NB4 (cell line): ENCODE measurements at regions not wholly inside any gene's neighbourhood (a gene's known extent, or its start where the extent isn't known, plus 50 kb on each side); places are given as distances from the start of the nearest gene placed in this dataset.

Source experiments
- DNase-seq: peaks from one replicate; pipeline ENCODE4 v3.0.0; 2010; ENCODE audit warnings: low read depth
- H3K4me3 ChIP-seq: one replicate; pipeline ENCODE4 v1.5.1; 2011; ENCODE audit warnings: mild to moderate bottlenecking, low read depth, low read length, moderate library complexity
- MYC ChIP-seq: IDR thresholded peaks from 2 replicates; pipeline ENCODE4 v1.6.1; 2011; ENCODE audit warnings: low read depth, low read length
- POLR2A ChIP-seq: IDR thresholded peaks from 2 replicates; pipeline ENCODE4 v1.6.1; 2011; ENCODE audit warnings: mild to moderate bottlenecking; ENCODE audit not compliant: insufficient read length; ENCODE audit errors: extremely low read depth
- TF ChIP-seq, protein P1 (sequence below): IDR thresholded peaks from one replicate; pipeline ENCODE4 v1.5.1; 2012; ENCODE audit warnings: low read depth, low read length
- TF ChIP-seq, protein P2 (sequence below): IDR thresholded peaks from 2 replicates; pipeline ENCODE4 v1.6.1; 2011; ENCODE audit warnings: low read depth, low read length

DNA sequence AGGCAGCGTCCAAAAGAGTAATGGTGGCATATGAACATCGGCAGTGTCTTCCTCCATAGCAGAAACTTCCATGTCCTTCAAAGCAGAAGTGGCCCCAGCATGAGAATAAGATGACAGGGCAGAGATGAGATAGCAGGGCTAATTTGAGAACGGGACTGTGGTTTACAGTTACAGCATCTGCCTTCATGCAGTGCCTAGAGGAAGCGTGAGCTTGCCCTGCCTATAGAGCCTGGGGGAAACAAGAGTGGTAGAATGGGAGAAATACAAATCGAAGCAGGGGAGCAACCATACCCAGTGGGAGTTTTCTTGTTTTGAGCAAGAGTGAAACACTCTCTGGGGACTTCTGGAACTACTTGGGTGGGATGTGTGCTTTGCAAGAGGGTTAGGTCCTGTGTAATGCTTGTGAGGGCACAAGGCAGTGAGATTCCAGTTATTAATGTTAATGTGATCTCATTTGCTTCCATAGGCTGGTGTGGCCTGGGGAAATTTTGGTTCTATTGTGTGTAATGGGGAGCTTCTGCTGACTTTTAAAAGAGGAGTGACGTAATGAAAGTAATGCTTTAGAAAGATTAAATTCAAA lies 616.9 kb downstream of the ZIC1 start:
- TF ChIP-seq, protein P1, sequence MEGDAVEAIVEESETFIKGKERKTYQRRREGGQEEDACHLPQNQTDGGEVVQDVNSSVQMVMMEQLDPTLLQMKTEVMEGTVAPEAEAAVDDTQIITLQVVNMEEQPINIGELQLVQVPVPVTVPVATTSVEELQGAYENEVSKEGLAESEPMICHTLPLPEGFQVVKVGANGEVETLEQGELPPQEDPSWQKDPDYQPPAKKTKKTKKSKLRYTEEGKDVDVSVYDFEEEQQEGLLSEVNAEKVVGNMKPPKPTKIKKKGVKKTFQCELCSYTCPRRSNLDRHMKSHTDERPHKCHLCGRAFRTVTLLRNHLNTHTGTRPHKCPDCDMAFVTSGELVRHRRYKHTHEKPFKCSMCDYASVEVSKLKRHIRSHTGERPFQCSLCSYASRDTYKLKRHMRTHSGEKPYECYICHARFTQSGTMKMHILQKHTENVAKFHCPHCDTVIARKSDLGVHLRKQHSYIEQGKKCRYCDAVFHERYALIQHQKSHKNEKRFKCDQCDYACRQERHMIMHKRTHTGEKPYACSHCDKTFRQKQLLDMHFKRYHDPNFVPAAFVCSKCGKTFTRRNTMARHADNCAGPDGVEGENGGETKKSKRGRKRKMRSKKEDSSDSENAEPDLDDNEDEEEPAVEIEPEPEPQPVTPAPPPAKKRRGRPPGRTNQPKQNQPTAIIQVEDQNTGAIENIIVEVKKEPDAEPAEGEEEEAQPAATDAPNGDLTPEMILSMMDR = no peak
- TF ChIP-seq MYC = no peak
- TF ChIP-seq, protein P2, sequence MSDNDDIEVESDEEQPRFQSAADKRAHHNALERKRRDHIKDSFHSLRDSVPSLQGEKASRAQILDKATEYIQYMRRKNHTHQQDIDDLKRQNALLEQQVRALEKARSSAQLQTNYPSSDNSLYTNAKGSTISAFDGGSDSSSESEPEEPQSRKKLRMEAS = no peak
- no peak for TF ChIP-seq POLR2A
- no peak overlapping the region for H3K4me3 ChIP-seq
- DNase-seq = no peak

DNA sequence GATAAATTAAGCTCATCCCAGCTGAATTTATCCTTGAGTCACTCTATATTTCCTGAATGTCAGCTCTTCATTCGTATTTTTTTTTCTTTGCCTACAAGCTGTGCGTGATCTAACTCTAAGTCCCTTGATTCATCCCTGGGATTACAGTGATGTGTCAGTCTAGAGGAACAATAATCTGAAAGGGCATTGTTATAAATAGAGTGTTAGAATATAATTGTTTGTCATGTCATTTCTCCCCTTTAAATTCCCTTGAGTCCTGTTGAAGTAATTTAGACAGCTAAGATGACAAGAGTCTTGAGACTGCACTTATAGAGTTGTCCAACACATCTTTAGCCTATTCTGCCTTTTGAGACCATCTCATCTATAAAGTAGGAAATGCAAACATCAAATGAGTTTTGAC lies 621.8 kb downstream of the ZIC1 start:
- no peak overlapping the region for H3K4me3 ChIP-seq
- TF ChIP-seq POLR2A (no peak), MYC (no peak)
- TF ChIP-seq, protein P2 = no peak
- TF ChIP-seq, protein P1 = no peak
- DNase-seq = no peak

DNA sequence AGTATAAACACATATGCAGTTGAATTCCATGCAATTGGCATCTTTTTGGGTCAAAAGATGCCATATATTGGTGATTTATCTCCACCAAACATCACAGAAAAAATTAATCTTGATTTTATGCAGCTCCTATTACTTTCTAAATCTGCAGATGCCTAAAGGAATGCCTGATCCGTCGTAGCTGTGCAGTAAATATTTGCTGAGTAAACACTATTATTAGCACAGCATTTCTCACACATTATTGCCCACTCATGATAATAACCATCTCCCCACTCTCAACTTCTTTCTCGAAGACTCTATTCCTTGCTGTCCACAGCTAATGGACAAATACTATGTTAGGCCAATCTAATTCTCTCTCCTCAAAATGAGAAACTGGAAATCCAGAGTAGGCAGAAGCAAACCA lies 625.2 kb downstream of the ZIC1 start:
- no peak for TF ChIP-seq POLR2A
- no peak for TF ChIP-seq MYC
- TF ChIP-seq, protein P1 = no peak
- TF ChIP-seq, protein P2 = no peak

DNA sequence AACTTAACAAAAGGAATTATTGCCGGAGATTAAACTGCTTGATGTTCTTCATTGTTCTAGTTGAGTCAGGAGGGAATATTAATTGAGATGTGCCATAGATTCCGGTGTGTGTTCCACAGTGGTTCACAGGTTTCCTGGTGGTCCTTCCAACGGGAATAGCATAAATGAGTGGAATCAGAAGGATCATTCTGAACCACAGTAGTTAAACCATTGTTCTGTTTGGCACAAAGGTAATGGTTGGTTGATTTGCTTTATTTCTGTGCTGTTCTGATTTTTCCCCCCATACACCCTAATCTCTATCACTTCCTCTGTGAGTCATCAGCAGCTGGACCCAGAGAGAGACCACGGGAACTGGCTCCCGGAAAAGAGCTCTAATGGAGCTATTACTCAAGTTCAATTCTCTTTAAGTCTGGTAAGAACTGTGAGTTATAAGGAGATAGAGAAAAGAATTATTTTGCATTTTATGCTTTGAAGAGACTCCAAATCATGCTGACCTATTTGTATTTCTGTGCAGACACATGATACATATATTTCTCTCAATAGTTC lies 627.2 kb downstream of the ZIC1 start:
- H3K4me3 ChIP-seq = no peak overlapping the region
- DNase-seq = peak; percentile 6
- TF ChIP-seq, protein P2 = no peak
- TF ChIP-seq, protein P1 = no peak
- TF ChIP-seq MYC = no peak
- no peak for TF ChIP-seq POLR2A

More for the DNA sequence above, 625.2 kb downstream of the ZIC1 start:
- H3K4me3 ChIP-seq = no peak overlapping the region
- no peak for DNase-seq

DNA sequence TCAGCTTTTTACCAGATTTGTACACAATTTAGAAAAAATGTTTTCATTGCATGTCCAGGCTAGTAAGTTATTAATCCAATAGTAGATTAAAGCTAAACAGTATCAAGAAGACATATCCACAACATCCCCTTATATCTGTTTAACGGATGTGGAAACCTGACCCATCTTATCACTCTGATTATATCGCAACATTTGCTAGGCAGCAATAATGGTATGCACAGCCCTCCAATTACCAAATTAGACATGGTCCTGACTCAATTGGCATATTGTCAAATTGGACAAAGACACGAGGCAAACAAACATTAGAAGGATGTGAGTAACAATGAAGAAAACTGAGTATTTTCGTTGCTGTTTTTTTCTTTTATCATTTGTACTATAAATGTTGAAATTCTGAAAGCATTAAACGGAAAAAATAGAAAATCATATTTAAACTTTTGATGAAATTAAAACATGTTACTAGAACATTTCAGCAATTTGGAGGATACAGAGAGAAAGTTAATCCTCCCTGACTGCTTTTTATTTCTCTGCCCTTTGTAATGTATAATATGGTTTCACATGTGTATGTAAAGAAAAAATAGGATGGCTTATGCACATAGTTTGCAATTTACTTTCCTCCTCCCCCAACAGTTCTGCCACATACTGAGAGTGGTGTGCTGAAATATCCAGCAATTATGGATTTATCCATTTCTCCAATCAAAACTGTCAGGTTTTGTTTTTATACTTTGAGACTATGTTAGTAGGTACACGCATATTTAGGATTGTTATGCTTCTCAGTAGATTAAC lies 633.7 kb downstream of the ZIC1 start:
- no peak for DNase-seq
- no peak overlapping the region for H3K4me3 ChIP-seq
- no peak for TF ChIP-seq MYC
- TF ChIP-seq, protein P1 = no peak
- TF ChIP-seq, protein P2 = no peak
- TF ChIP-seq POLR2A = no peak
